ENCODE measurements at regions not wholly inside any gene's neighbourhood (a gene's known extent, or its start where the extent isn't known, plus 50 kb on each side); places are given as distances from the start of the nearest gene placed in this dataset.
"Not testable (repeated sequence)": the region's sequence is repeated elsewhere in the genome, so short reads cannot be mapped to it uniquely, and the experiment has no call there.

- no peak for FAIRE-seq
These were observed 73.3 kb downstream of the RGS12 start for GRCh38 chr4:3365871-3366842.

- FAIRE-seq = no peak
These were observed 74.3 kb downstream of the RGS12 start for GRCh38 chr4:3366893-3367775.

- no peak for FAIRE-seq
These were observed 73.9 kb upstream of the HGFAC start for GRCh38 chr4:3367866-3368265.

- FAIRE-seq = no peak
These were observed 73.4 kb upstream of the HGFAC start for GRCh38 chr4:3368334-3368733.

GRCh38 chr4:3368841-3369760, 72.7 kb upstream of the HGFAC start:
- no peak for FAIRE-seq

GRCh38 chr4:3369781-3370674, 71.7 kb upstream of the HGFAC start:
- FAIRE-seq = no peak

- FAIRE-seq = no peak
These were observed 70.5 kb upstream of the HGFAC start for GRCh38 chr4:3371033-3372001.

- no peak for FAIRE-seq
These were observed 69.4 kb upstream of the HGFAC start for GRCh38 chr4:3372264-3372932.

GRCh38 chr4:3372933-3373465, 68.8 kb upstream of the HGFAC start:
- FAIRE-seq = no peak

- FAIRE-seq = no peak
These were observed 68.3 kb upstream of the HGFAC start for GRCh38 chr4:3373468-3373867.

GRCh38 chr4:3374011-3374645, 67.6 kb upstream of the HGFAC start:
- no peak for FAIRE-seq

- FAIRE-seq = no peak
These were observed 67.1 kb upstream of the HGFAC start for GRCh38 chr4:3374667-3375066.

GRCh38 chr4:3375688-3376087, 66.1 kb upstream of the HGFAC start:
- no peak for FAIRE-seq

GRCh38 chr4:3376266-3376665, 65.5 kb upstream of the HGFAC start:
- no peak for FAIRE-seq

- FAIRE-seq = no peak
These were observed 64.2 kb upstream of the HGFAC start for GRCh38 chr4:3377557-3377956.

GRCh38 chr4:3380336-3380735, 61.4 kb upstream of the HGFAC start:
- not testable (repeated sequence) for FAIRE-seq

GRCh38 chr4:3381208-3381607, 60.6 kb upstream of the HGFAC start:
- not testable (repeated sequence) for FAIRE-seq

GRCh38 chr4:3382251-3382650, 59.5 kb upstream of the HGFAC start:
- FAIRE-seq = no peak

GRCh38 chr4:3384391-3384770, 57.4 kb upstream of the HGFAC start:
- no peak for FAIRE-seq

Measured in G401.6 (cell line).